Tibial nerve (tissue), 4 donors: ENCODE measurements at regions not wholly inside any gene's neighbourhood (a gene's known extent, or its start where the extent isn't known, plus 50 kb on each side); places are given as distances from the start of the nearest gene placed in this dataset.

Source experiments
- DNase-seq, 2 donors: peaks; one replicate each; pipeline ENCODE4 v3.0.0-alpha.2; 2019; ENCODE audit warnings: low spot score in 2 of 2
- H3K27ac ChIP-seq, 4 donors: fragments of 200-600 bp; sonication (generic) in 3 of 4; one replicate each; pipeline ENCODE4 v1.5.1; 2017 to 2019; ENCODE audit warnings: mild to moderate bottlenecking in 1 of 4
- H3K27me3 ChIP-seq, 2 donors: fragments of 200-600 bp; sonication (generic) in 1 of 2; one replicate each; pipeline versions ENCODE4 v1.5.1 to v1.6.0; 2017 to 2019
- H3K36me3 ChIP-seq, 3 donors: fragments of 200-600 bp; sonication (generic); one replicate each; pipeline ENCODE4 v1.5.1; 2018 to 2019
- H3K4me1 ChIP-seq, 4 donors: fragments of 200-600 bp; sonication (generic) in 3 of 4; one replicate each; pipeline ENCODE4 v1.5.1; 2017 to 2019
- H3K4me3 ChIP-seq, 4 donors: fragments of 200-600 bp; sonication (generic) in 3 of 4; one replicate each; pipeline ENCODE4 v1.5.1; 2017 to 2019; ENCODE audit warnings: mild to moderate bottlenecking in 1 of 4, moderate library complexity in 1 of 4
- H3K9me3 ChIP-seq, 4 donors: fragments of 200-600 bp; sonication (generic) in 3 of 4; one replicate each; pipeline ENCODE4 v1.5.1; 2017 to 2019
- EP300 ChIP-seq, 2 donors: sonication (generic); formaldehyde crosslinking; IDR thresholded peaks; one replicate each; pipeline ENCODE4 v1.6.1; 2017; ENCODE audit warnings: antibody characterized with exemption in 2 of 2, mild to moderate bottlenecking in 1 of 2
- POLR2A ChIP-seq, 2 donors: fragments of 450-650 bp; IDR thresholded peaks; one replicate each; pipeline ENCODE4 v1.6.1; 2017; ENCODE audit warnings: antibody characterized with exemption in 2 of 2, mild to moderate bottlenecking in 2 of 2, moderate library complexity in 2 of 2
- WGBS, 2 donors: methylation state at CpG; one replicate each; pipeline ENCODE4 v1.1.5; 2018; 5-methylcytosine and 5-hydroxymethylcytosine counted together
- TF ChIP-seq, protein P1 (sequence below), 5 experiments: fragments of 200-600 bp in 3 of 5; fragments of 450-650 bp in 2 of 5; sonication (generic) in 3 of 5; IDR thresholded peaks; one replicate each; pipeline ENCODE4 v1.5.1; 2016 to 2019; ENCODE audit warnings: antibody characterized with exemption in 5 of 5, mild to moderate bottlenecking in 3 of 5, moderate library complexity in 2 of 5

DNA sequence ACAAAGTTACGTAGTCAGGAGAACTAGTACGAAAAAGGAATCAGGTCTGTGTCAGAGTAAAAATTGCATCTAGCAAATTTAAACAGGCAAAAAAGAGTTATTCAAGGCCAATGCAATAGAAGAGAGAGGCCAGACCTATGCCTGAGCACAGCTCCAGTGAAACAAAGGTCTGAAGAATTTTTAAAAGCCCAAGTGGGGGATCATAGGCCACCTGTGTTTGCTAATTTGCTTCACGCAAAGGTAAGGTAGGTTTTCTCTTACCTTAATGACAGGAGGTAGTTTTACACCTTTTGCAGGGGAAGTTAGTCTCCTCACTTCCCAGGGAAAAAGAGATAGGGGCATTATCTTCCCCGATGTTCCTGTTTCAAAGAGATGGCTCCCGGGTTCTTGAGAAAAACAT is 448.6 kb upstream of the TECRL start:
- H3K4me1 ChIP-seq, result no peaks in the 10 kb centered on the region
- no peak overlapping the region for H3K27ac ChIP-seq
- TF ChIP-seq POLR2A (IDR thresholded peaks at IDR 0.05), result no peak
- TF ChIP-seq, protein P1, sequence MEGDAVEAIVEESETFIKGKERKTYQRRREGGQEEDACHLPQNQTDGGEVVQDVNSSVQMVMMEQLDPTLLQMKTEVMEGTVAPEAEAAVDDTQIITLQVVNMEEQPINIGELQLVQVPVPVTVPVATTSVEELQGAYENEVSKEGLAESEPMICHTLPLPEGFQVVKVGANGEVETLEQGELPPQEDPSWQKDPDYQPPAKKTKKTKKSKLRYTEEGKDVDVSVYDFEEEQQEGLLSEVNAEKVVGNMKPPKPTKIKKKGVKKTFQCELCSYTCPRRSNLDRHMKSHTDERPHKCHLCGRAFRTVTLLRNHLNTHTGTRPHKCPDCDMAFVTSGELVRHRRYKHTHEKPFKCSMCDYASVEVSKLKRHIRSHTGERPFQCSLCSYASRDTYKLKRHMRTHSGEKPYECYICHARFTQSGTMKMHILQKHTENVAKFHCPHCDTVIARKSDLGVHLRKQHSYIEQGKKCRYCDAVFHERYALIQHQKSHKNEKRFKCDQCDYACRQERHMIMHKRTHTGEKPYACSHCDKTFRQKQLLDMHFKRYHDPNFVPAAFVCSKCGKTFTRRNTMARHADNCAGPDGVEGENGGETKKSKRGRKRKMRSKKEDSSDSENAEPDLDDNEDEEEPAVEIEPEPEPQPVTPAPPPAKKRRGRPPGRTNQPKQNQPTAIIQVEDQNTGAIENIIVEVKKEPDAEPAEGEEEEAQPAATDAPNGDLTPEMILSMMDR (IDR thresholded peaks at IDR 0.05), result no peak
- TF ChIP-seq EP300 (IDR thresholded peaks at IDR 0.05), result no peak
- H3K36me3 ChIP-seq, result no peaks in the 10 kb centered on the region
- H3K4me3 ChIP-seq, result no peak overlapping the region
- no peak for DNase-seq
- 47 to 50% methylated on average over 5 of the region's 5 CpGs for WGBS, 2 donors
- H3K27me3 ChIP-seq, result no peaks in the 10 kb centered on the region
- no peaks in the 10 kb centered on the region for H3K9me3 ChIP-seq

DNA sequence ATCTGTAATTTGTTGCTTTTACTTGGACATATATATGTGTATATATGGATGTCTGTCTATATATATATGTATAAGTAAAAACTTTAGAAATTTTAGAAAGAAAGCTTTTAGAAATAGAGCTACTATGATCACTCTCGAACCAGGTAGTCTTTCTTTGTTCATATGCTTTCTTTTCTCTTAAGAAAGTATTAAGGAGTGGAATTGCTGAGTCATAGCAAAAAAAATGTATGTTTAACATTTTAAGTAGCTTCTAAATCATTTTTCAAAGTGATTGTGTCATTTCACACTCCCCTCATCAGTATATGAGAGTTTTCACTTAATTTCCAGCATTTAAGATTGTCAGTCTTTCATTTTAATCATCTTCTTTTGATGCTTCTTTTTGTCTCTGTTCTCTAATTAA is 447.9 kb upstream of the TECRL start:
- WGBS, 2 donors, result 77 to 82% methylated on average over 1 of the region's 1 CpG
- no peak for TF ChIP-seq POLR2A (IDR thresholded peaks at IDR 0.05)
- TF ChIP-seq, protein P1 (IDR thresholded peaks at IDR 0.05), result no peak
- TF ChIP-seq EP300 (IDR thresholded peaks at IDR 0.05), result no peak
- DNase-seq, result no peak
- Histone ChIP-seq H3K4me1 (no peaks in the 10 kb centered on the region), H3K9me3 (no peaks in the 10 kb centered on the region), H3K36me3 (no peaks in the 10 kb centered on the region), H3K4me3 (no peak overlapping the region), H3K27ac (no peak overlapping the region), H3K27me3 (no peaks in the 10 kb centered on the region)

DNA sequence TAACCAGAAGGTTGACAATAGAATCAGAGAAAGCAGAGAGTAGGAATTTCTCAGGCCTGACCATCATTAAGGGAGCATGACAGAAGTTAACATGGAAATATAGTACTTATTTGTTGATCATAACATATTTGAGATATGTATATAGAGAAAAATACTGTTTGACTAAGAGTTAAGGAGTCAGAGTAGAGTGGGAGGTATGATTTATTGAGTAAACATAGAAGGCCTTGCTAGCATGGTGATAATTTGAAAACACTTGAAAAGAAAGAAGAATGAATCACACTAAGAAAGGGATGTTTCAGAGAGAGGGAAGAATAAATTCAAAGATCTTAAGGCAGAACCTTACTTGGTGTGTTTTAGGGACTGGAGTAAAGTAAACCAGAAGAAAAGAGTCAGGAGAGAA is 437.2 kb upstream of the TECRL start:
- H3K4me3 ChIP-seq, result no peak overlapping the region
- H3K27me3 ChIP-seq, result no peaks in the 10 kb centered on the region
- H3K27ac ChIP-seq, result no peak overlapping the region
- H3K36me3 ChIP-seq, result no peaks in the 10 kb centered on the region
- H3K9me3 ChIP-seq, result no peaks in the 10 kb centered on the region
- DNase-seq, result no peak
- H3K4me1 ChIP-seq, result no peaks in the 10 kb centered on the region
- TF ChIP-seq POLR2A (IDR thresholded peaks at IDR 0.05) (no peak), EP300 (IDR thresholded peaks at IDR 0.05) (no peak)
- TF ChIP-seq, protein P1 (IDR thresholded peaks at IDR 0.05), result no peak

DNA sequence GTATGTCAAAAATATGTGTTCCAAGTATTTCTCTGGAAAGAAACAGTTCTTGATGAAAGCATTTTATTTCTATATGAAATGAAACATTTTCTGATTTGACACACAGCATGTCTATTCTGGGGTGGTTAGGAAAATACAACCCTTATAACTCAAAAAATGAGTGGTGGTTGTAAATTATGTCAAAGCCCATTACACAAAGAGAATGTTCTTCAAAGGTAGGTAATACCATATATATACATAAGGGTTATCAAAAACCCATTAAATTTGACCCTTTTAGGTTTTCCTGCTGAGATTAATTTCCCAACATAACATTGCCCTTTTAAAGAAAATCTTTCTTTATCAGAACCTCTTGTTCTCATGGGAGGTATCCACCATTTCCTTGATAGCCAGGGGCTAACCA is 420.5 kb upstream of the TECRL start:
- Histone ChIP-seq H3K9me3 (no peaks in the 10 kb centered on the region), H3K27me3 (no peaks in the 10 kb centered on the region), H3K27ac (no peak overlapping the region), H3K4me1 (no peaks in the 10 kb centered on the region), H3K4me3 (no peak overlapping the region), H3K36me3 (no peaks in the 10 kb centered on the region)
- TF ChIP-seq EP300 (IDR thresholded peaks at IDR 0.05) (no peak), POLR2A (IDR thresholded peaks at IDR 0.05) (no peak)
- TF ChIP-seq, protein P1 (IDR thresholded peaks at IDR 0.05), result no peak
- no peak for DNase-seq

DNA sequence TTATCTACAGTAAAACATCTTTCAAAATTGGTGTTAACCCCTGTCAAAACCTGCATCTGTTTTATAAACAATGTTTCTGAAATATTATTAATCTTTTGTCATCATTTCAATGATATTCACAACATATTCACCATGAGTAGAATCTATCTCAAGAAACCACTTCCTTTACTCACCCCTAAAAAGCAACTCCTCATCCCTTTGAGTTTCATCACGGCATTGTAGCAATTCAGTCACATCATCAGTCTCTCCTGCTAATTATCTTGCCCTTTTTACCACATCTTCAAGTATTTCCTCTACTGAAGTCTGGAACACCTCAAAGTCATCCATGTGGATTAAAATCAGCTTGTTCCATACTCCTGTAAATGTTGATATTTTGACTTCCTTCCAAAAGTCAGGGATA is 415.3 kb upstream of the TECRL start:
- no peak for DNase-seq
- no peak for TF ChIP-seq POLR2A (IDR thresholded peaks at IDR 0.05)
- TF ChIP-seq, protein P1 (IDR thresholded peaks at IDR 0.05), result no peak
- TF ChIP-seq EP300 (IDR thresholded peaks at IDR 0.05), result no peak
- no peak overlapping the region for H3K27ac ChIP-seq
- H3K4me3 ChIP-seq, result no peak overlapping the region
- no peaks in the 10 kb centered on the region for H3K36me3 ChIP-seq
- no peaks in the 10 kb centered on the region for H3K27me3 ChIP-seq
- WGBS, 2 donors, result 64 to 88% methylated on average over 1 of the region's 1 CpG
- H3K4me1 ChIP-seq, result no peaks in the 10 kb centered on the region
- H3K9me3 ChIP-seq, result no peaks in the 10 kb centered on the region
